ENCODE measurements at regions not wholly inside any gene's neighbourhood (a gene's known extent, or its start where the extent isn't known, plus 50 kb on each side); places are given as distances from the start of the nearest gene placed in this dataset.
A peak's percentile ranks its signal among the peaks of the same experiment; 100 is the strongest.
"Not testable (repeated sequence)": the region's sequence is repeated elsewhere in the genome, so short reads cannot be mapped to it uniquely, and the experiment has no call there.

DNA sequence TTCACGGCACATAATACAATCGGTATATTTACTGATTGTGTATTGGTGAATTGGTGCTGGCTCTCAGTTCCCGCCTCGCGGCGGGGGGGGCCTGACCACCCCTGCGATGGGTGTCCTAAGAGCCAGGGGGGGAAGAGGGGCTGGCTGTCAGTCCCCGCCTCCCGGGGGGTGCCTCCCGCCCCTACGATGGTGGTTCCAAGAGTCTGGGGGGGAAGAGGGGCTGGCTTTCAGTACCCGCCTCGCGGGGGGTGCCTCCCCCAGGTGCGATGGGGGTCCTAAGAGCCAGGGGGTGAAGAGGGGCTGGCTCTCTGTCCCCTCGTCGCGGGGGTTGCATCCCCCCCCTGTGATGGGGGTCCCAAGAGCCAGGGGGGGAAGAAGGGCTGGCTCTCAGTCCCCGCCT is 2321.8 kb upstream of the PCDH20 start:
- TF ChIP-seq L3MBTL2 (conservative IDR thresholded peaks at IDR 0.05) (no peak), TARDBP (IDR thresholded peaks at IDR 0.05) (no peak), FOXM1 (IDR thresholded peaks at IDR 0.05; ENCODE audit: borderline replicate concordance) (no peak), ARNT (IDR thresholded peaks at IDR 0.05) (no peak), FOXA1 (IDR thresholded peaks at IDR 0.05) (no peak), LEF1 (IDR thresholded peaks at IDR 0.05; ENCODE audit: borderline replicate concordance) (no peak), ELF4 (IDR thresholded peaks at IDR 0.05) (no peak), PKNOX1 (IDR thresholded peaks at IDR 0.05) (no peak), BHLHE40 (IDR thresholded peaks at IDR 0.05; ENCODE audit: borderline replicate concordance) (no peak), SUZ12 (IDR thresholded peaks at IDR 0.05) (no peak), NFRKB (IDR thresholded peaks at IDR 0.05) (no peak), ZNF384 (IDR thresholded peaks at IDR 0.05) (no peak), FOXK2 (IDR thresholded peaks at IDR 0.05) (no peak), HDGF (IDR thresholded peaks at IDR 0.05; ENCODE audit: borderline replicate concordance) (no peak)
- no peak for DNase-seq (ENCODE audit: extremely low spot score)
- CTCF ChIA-PET: no interaction called here
- POLR2A ChIA-PET: no interaction called here

GRCh38 chr13:63731896-63732295 is 2316.2 kb upstream of the PCDH20 start:
- DNase-seq (ENCODE audit: extremely low spot score): no peak
- ChIA-PET CTCF (no interaction called here), POLR2A (no interaction called here)
- 0 out of 2 replicates have a peak, but pooled peaks have one; percentile 39 for TF ChIP-seq LEF1 (IDR thresholded peaks at IDR 0.05; ENCODE audit: borderline replicate concordance)
- TF ChIP-seq CTBP1 (IDR thresholded peaks at IDR 0.05; ENCODE audit: borderline replicate concordance): no peak

- CTCF ChIA-PET; POLR2A ChIA-PET; DNase-seq (ENCODE audit: extremely low spot score): not testable (repeated sequence)
Observed at GRCh38 chr13:63712159-63712558, 2296.5 kb upstream of the PCDH20 start.

DNA sequence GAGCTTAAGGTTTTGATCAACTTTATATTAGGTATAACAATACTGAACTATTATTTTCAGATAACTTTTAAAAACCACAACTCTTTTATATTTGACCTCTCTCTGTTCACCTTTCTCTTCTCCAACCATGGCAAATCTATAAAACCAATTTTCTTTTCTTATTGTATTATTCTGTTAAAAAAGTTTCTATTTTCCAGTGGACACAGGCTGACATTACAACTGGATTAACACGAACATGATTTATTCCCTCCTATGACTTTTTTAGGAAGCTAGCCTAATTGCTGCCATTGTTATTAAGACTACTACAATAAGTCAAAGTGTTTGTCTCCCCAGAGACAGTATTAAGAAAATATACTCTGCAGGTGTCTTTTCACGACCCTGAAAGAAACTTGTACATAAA is 2291.1 kb upstream of the PCDH20 start:
- no peak for DNase-seq (ENCODE audit: extremely low spot score)
- no peak for TF ChIP-seq SUZ12 (IDR thresholded peaks at IDR 0.05)
- TF ChIP-seq PKNOX1 (IDR thresholded peaks at IDR 0.05): peak; percentile 83
- no peak for TF ChIP-seq ELF4 (IDR thresholded peaks at IDR 0.05)
- TF ChIP-seq LEF1 (IDR thresholded peaks at IDR 0.05; ENCODE audit: borderline replicate concordance): no peak
- TF ChIP-seq FOXA1 (IDR thresholded peaks at IDR 0.05): no peak
- TF ChIP-seq SP1 (IDR thresholded peaks at IDR 0.05): no peak
- ChIA-PET CTCF (no interaction called here), POLR2A (no interaction called here)

DNA sequence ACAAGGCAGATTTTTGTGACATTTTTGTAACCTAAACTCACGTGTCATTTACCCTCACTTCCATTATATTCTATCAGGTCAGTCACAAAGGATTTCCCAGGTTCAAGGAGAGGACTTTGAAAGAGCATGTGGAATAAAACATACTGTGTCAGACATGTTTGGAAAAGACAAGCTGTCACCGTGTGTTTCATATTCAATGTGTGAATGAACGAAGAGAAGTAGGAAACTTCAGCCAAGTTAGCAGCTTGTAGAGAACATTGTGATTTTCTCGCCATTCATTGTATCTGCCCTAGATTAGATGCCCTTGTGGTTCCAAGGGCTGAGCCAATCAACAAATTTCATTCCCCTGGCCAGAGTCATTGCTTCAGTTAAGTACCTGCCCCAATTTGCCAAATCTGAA is 2288.9 kb upstream of the PCDH20 start:
- CTCF ChIA-PET: no interaction called here
- DNase-seq (ENCODE audit: extremely low spot score): no peak
- no peak for TF ChIP-seq BHLHE40 (IDR thresholded peaks at IDR 0.05; ENCODE audit: borderline replicate concordance)
- no peak for TF ChIP-seq FOXM1 (IDR thresholded peaks at IDR 0.05; ENCODE audit: borderline replicate concordance)
- TF ChIP-seq FOXA1 (IDR thresholded peaks at IDR 0.05): no peak
- no peak for TF ChIP-seq TARDBP (IDR thresholded peaks at IDR 0.05)
- TF ChIP-seq ARNT (IDR thresholded peaks at IDR 0.05): no peak
- no peak for TF ChIP-seq CTBP1 (IDR thresholded peaks at IDR 0.05; ENCODE audit: borderline replicate concordance)
- TF ChIP-seq L3MBTL2 (conservative IDR thresholded peaks at IDR 0.05): no peak
- TF ChIP-seq HDGF (IDR thresholded peaks at IDR 0.05; ENCODE audit: borderline replicate concordance): no peak
- TF ChIP-seq ZNF384 (IDR thresholded peaks at IDR 0.05): no peak
- no peak for TF ChIP-seq PKNOX1 (IDR thresholded peaks at IDR 0.05)
- no peak for TF ChIP-seq SP1 (IDR thresholded peaks at IDR 0.05)
- no peak for TF ChIP-seq ELF4 (IDR thresholded peaks at IDR 0.05)
- TF ChIP-seq NFRKB (IDR thresholded peaks at IDR 0.05): no peak
- no peak for TF ChIP-seq FOXK2 (IDR thresholded peaks at IDR 0.05)
- no peak for TF ChIP-seq LEF1 (IDR thresholded peaks at IDR 0.05; ENCODE audit: borderline replicate concordance)
- TF ChIP-seq SUZ12 (IDR thresholded peaks at IDR 0.05): no peak
- POLR2A ChIA-PET: no interaction called here

GRCh38 chr13:63700350-63700749 is 2284.7 kb upstream of the PCDH20 start:
- CTCF ChIA-PET: no interaction called here
- POLR2A ChIA-PET: no interaction called here

More at GRCh38 chr13:63700350-63700749, 2284.7 kb upstream of the PCDH20 start:
- DNase-seq (ENCODE audit: extremely low spot score): no peak
- no peak for TF ChIP-seq ARNT (IDR thresholded peaks at IDR 0.05)
- TF ChIP-seq FOXK2 (IDR thresholded peaks at IDR 0.05): no peak
- no peak for TF ChIP-seq FOXA1 (IDR thresholded peaks at IDR 0.05)
- no peak for TF ChIP-seq ZNF384 (IDR thresholded peaks at IDR 0.05)
- TF ChIP-seq PKNOX1 (IDR thresholded peaks at IDR 0.05): no peak

Measured in HEK293T (cell line).